ENCODE measurements at regions not wholly inside any gene's neighbourhood (a gene's known extent, or its start where the extent isn't known, plus 50 kb on each side); places are given as distances from the start of the nearest gene placed in this dataset.

GRCh38 chr15:24078310-24079029, 391.4 kb upstream of the NDN start:
- no peak for TF ChIP-seq CTCF (IDR thresholded peaks at IDR 0.05)
- no peak for TF ChIP-seq POLR2A (IDR thresholded peaks at IDR 0.05)

Measured in breast epithelium (tissue), 3 donors.